ENCODE measurements at regions not wholly inside any gene's neighbourhood (a gene's known extent, or its start where the extent isn't known, plus 50 kb on each side); places are given as distances from the start of the nearest gene placed in this dataset.

DNA sequence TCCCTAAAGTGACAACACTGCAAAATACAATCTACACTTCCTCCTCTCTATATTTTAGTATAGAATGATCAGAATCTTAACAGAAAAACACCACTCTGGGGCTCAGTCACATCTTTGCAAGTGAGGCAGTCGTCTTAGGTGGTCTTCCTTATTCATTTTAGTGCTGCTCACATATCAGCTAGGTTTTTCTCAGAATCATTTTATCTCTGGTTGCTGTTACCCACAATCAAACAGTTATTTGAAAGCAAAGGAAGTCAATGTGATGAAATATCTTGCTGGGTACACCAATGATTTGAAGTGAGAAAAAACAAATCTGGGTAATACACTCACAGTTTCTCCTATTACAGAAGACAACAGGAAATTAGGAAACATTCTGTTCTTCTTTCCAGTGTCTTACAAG, 275.2 kb downstream of the DSEL start:
- Histone ChIP-seq H3K36me3 (ENCODE audit: control insufficient read depth, low read length) (no peaks in the 10 kb centered on the region), H3K27ac (ENCODE audit: low read depth, low read length) (no peak overlapping the region), H3F3A (ENCODE audit: control insufficient read depth, insufficient read depth) (no peaks in the 10 kb centered on the region), H3K9me3 (ENCODE audit: control insufficient read depth, insufficient read depth, low read length) (no peaks in the 10 kb centered on the region), H3K27me3 (ENCODE audit: control insufficient read depth, low read length) (no peaks in the 10 kb centered on the region), H3K4me2 (ENCODE audit: low read length) (no peak overlapping the region), H3K79me2 (ENCODE audit: control insufficient read depth, low read length) (no peaks in the 10 kb centered on the region), H4K20me1 (ENCODE audit: control insufficient read depth, insufficient read depth, low read depth, low read length) (no peaks in the 10 kb centered on the region), H3K9me2 (replicated peaks; ENCODE audit: control insufficient read depth, low read length) (no peaks in the 10 kb centered on the region), H3K4me3 (ENCODE audit: low read length) (no peak overlapping the region), H3K4me1 (ENCODE audit: control insufficient read depth, low read length) (no peaks in the 10 kb centered on the region)
- no peak for TF ChIP-seq EZH2phosphoT487 (IDR thresholded peaks at IDR 0.05; ENCODE audit: borderline replicate concordance, low read length)
- TF ChIP-seq, protein P1, sequence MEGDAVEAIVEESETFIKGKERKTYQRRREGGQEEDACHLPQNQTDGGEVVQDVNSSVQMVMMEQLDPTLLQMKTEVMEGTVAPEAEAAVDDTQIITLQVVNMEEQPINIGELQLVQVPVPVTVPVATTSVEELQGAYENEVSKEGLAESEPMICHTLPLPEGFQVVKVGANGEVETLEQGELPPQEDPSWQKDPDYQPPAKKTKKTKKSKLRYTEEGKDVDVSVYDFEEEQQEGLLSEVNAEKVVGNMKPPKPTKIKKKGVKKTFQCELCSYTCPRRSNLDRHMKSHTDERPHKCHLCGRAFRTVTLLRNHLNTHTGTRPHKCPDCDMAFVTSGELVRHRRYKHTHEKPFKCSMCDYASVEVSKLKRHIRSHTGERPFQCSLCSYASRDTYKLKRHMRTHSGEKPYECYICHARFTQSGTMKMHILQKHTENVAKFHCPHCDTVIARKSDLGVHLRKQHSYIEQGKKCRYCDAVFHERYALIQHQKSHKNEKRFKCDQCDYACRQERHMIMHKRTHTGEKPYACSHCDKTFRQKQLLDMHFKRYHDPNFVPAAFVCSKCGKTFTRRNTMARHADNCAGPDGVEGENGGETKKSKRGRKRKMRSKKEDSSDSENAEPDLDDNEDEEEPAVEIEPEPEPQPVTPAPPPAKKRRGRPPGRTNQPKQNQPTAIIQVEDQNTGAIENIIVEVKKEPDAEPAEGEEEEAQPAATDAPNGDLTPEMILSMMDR (IDR thresholded peaks at IDR 0.05; ENCODE audit: low read depth, low read length, poor library complexity, severe bottlenecking): no peak

DNA sequence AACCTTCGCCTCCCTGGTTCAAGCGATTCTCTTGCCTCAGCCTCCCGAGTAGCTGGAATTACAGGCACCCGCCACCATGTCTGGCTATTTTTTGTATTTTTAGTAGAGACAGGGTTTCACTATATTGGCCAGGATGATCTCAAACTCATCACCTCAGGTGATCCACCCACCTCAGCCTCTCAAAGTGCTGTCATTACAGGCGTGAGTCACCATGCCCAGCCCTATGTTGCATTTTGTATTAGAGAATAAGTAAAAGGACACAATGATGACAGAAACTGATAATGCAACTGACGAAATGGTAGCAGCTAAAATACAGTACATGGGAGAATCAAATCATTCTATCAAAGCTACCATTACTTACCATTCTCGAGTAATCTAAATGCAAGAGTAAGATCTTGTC, 276.7 kb downstream of the DSEL start:
- H3F3A ChIP-seq (ENCODE audit: control insufficient read depth, insufficient read depth): no peaks in the 10 kb centered on the region
- no peaks in the 10 kb centered on the region for H3K9me2 ChIP-seq (replicated peaks; ENCODE audit: control insufficient read depth, low read length)
- no peaks in the 10 kb centered on the region for H3K36me3 ChIP-seq (ENCODE audit: control insufficient read depth, low read length)
- no peak overlapping the region for H3K4me3 ChIP-seq (ENCODE audit: low read length)
- no peaks in the 10 kb centered on the region for H3K9me3 ChIP-seq (ENCODE audit: control insufficient read depth, insufficient read depth, low read length)
- H4K20me1 ChIP-seq (ENCODE audit: control insufficient read depth, insufficient read depth, low read depth, low read length): no peaks in the 10 kb centered on the region
- no peak overlapping the region for H3K27ac ChIP-seq (ENCODE audit: low read depth, low read length)
- H3K4me1 ChIP-seq (ENCODE audit: control insufficient read depth, low read length): no peaks in the 10 kb centered on the region
- H3K4me2 ChIP-seq (ENCODE audit: low read length): no peak overlapping the region
- no peaks in the 10 kb centered on the region for H3K27me3 ChIP-seq (ENCODE audit: control insufficient read depth, low read length)
- H3K79me2 ChIP-seq (ENCODE audit: control insufficient read depth, low read length): no peaks in the 10 kb centered on the region
- TF ChIP-seq, protein P1 (IDR thresholded peaks at IDR 0.05; ENCODE audit: low read depth, low read length, poor library complexity, severe bottlenecking): no peak
- TF ChIP-seq EZH2phosphoT487 (IDR thresholded peaks at IDR 0.05; ENCODE audit: borderline replicate concordance, low read length): no peak

DNA sequence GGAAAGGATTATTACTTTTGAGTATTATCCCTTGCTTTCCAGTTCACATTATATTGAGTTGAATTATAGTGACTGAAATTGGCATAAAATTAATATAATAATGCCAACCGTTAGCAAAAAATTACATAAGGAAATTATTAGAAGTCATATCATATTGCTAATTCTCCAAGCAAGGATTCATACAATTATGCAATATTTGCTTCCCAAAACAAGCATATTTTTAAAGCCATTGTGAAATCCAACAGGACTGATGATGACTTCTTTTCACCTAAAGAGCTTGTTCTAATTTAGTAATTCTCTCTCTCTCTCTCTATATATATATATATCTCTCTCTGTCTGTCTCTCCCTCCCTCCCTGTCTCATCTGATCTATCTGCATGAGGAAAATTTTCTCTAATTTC, 283.5 kb downstream of the DSEL start:
- no peak overlapping the region for H3K4me3 ChIP-seq (ENCODE audit: low read length)
- no peak overlapping the region for H3K27ac ChIP-seq (ENCODE audit: low read depth, low read length)
- no peaks in the 10 kb centered on the region for H4K20me1 ChIP-seq (ENCODE audit: control insufficient read depth, insufficient read depth, low read depth, low read length)
- no peaks in the 10 kb centered on the region for H3K9me2 ChIP-seq (replicated peaks; ENCODE audit: control insufficient read depth, low read length)
- H3K4me1 ChIP-seq (ENCODE audit: control insufficient read depth, low read length): no peaks in the 10 kb centered on the region
- H3F3A ChIP-seq (ENCODE audit: control insufficient read depth, insufficient read depth): no peaks in the 10 kb centered on the region
- TF ChIP-seq, protein P1 (IDR thresholded peaks at IDR 0.05; ENCODE audit: low read depth, low read length, poor library complexity, severe bottlenecking): no peak
- no peak for TF ChIP-seq EZH2phosphoT487 (IDR thresholded peaks at IDR 0.05; ENCODE audit: borderline replicate concordance, low read length)
- H3K27me3 ChIP-seq (ENCODE audit: control insufficient read depth, low read length): no peaks in the 10 kb centered on the region
- no peaks in the 10 kb centered on the region for H3K79me2 ChIP-seq (ENCODE audit: control insufficient read depth, low read length)
- no peaks in the 10 kb centered on the region for H3K36me3 ChIP-seq (ENCODE audit: control insufficient read depth, low read length)
- H3K4me2 ChIP-seq (ENCODE audit: low read length): no peak overlapping the region
- H3K9me3 ChIP-seq (ENCODE audit: control insufficient read depth, insufficient read depth, low read length): no peaks in the 10 kb centered on the region

DNA sequence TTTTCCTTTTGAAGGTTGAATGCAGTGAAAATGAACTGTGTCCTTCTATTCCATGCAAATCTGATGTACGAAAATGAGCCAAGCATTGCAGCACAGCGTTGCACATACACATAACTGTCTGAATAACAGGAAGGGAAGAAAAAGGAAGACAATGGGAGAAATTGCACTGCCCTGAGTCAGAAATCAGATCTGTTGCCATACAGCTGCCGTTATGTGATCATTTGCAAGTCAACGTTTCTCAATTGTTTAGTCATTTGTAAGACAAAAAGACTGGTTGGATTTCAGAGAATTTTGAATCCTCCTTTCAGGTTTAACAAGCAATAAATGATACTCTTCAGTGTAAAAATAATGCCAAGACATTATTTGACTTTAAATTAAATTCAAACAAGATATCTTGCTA, 284.1 kb downstream of the DSEL start:
- no peaks in the 10 kb centered on the region for H3K9me2 ChIP-seq (replicated peaks; ENCODE audit: control insufficient read depth, low read length)
- no peaks in the 10 kb centered on the region for H3K27me3 ChIP-seq (ENCODE audit: control insufficient read depth, low read length)
- H4K20me1 ChIP-seq (ENCODE audit: control insufficient read depth, insufficient read depth, low read depth, low read length): no peaks in the 10 kb centered on the region
- H3K4me3 ChIP-seq (ENCODE audit: low read length): no peak overlapping the region
- H3K4me2 ChIP-seq (ENCODE audit: low read length): no peak overlapping the region
- no peak overlapping the region for H3K27ac ChIP-seq (ENCODE audit: low read depth, low read length)
- no peaks in the 10 kb centered on the region for H3K9me3 ChIP-seq (ENCODE audit: control insufficient read depth, insufficient read depth, low read length)
- H3K79me2 ChIP-seq (ENCODE audit: control insufficient read depth, low read length): no peaks in the 10 kb centered on the region
- H3K36me3 ChIP-seq (ENCODE audit: control insufficient read depth, low read length): no peaks in the 10 kb centered on the region
- H3F3A ChIP-seq (ENCODE audit: control insufficient read depth, insufficient read depth): no peaks in the 10 kb centered on the region
- no peaks in the 10 kb centered on the region for H3K4me1 ChIP-seq (ENCODE audit: control insufficient read depth, low read length)
- TF ChIP-seq, protein P1 (IDR thresholded peaks at IDR 0.05; ENCODE audit: low read depth, low read length, poor library complexity, severe bottlenecking): no peak
- TF ChIP-seq EZH2phosphoT487 (IDR thresholded peaks at IDR 0.05; ENCODE audit: borderline replicate concordance, low read length): no peak
